ENCODE measurements at regions not wholly inside any gene's neighbourhood (a gene's known extent, or its start where the extent isn't known, plus 50 kb on each side); places are given as distances from the start of the nearest gene placed in this dataset.

DNA sequence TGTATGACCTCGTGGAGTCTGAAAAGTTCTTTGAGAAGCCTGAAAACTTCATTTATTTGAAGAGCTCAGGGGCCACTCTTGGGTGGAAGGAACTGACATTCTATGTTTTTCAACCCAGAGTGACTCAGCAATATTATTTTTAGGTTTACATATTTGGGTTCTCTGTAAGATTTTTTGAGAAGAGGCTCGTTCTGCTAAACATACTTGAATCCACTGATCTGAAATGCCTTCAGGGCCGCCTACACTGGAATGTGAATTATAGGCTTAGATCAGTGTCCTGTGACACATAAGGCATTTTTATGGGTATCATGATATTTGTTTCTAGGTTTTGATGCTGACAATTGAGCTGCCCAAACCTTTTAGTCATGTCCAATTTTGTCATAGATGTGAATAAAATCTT, 86.2 kb downstream of the PSAT1 start:
- Histone ChIP-seq H3K4me1 (ENCODE audit: control insufficient read depth, insufficient read depth, low read length) (no peaks in the 10 kb centered on the region), H3K4me3 (ENCODE audit: low read length) (no peak overlapping the region), H3K36me3 (ENCODE audit: control insufficient read depth, insufficient read depth, low read length) (no peaks in the 10 kb centered on the region), H3K27ac (ENCODE audit: low read depth, low read length) (no peak overlapping the region), H3K27me3 (ENCODE audit: control insufficient read depth, insufficient read depth, low read length) (no peaks in the 10 kb centered on the region), H3K9ac (ENCODE audit: low read length) (no peak overlapping the region)

DNA sequence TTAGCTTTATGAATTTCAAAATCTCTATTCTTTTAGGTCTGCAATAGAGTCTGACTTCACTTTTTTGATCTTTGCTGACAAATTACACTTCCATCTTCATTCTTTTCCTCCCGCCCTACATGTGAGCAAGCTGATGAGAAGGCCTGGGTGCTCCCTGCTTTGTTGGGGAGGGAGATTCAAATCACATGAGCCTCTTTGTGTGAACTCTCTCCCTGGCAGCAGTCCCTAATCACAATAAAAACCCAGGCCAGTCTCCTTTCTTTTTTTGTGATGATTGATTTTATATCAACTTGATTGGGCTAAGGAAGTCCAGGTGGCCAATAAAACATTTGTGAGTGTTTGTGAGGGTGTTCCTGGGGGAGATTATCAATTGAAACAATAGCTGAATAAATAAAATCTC, 89.4 kb downstream of the PSAT1 start:
- Histone ChIP-seq H3K36me3 (ENCODE audit: control insufficient read depth, insufficient read depth, low read length) (no peaks in the 10 kb centered on the region), H3K4me3 (ENCODE audit: low read length) (no peak overlapping the region), H3K4me1 (ENCODE audit: control insufficient read depth, insufficient read depth, low read length) (no peaks in the 10 kb centered on the region), H3K27ac (ENCODE audit: low read depth, low read length) (no peak overlapping the region), H3K27me3 (ENCODE audit: control insufficient read depth, insufficient read depth, low read length) (no peaks in the 10 kb centered on the region), H3K9ac (ENCODE audit: low read length) (no peak overlapping the region)

DNA sequence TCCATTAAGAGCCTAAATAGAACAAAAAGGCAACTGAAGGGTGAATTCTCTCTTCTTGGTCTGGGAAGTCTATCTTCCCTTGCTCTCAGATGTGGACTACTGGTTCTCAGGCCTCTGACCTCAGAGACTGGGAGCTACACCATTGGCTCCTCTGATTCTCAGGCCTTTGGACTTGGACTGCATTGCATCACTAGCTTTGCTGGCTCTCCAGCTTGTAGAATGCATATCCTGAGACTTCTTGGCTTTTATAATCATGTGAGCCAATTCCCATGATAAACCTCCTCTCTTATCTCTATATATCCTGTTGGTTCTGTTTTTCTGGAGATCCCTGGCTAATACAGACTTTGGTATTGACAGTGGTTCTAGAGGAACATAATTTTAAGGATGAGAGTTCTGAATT, 89.8 kb downstream of the PSAT1 start:
- Histone ChIP-seq H3K27me3 (ENCODE audit: control insufficient read depth, insufficient read depth, low read length) (no peaks in the 10 kb centered on the region), H3K4me1 (ENCODE audit: control insufficient read depth, insufficient read depth, low read length) (no peaks in the 10 kb centered on the region), H3K36me3 (ENCODE audit: control insufficient read depth, insufficient read depth, low read length) (no peaks in the 10 kb centered on the region), H3K9ac (ENCODE audit: low read length) (no peak overlapping the region), H3K27ac (ENCODE audit: low read depth, low read length) (no peak overlapping the region), H3K4me3 (ENCODE audit: low read length) (no peak overlapping the region)

DNA sequence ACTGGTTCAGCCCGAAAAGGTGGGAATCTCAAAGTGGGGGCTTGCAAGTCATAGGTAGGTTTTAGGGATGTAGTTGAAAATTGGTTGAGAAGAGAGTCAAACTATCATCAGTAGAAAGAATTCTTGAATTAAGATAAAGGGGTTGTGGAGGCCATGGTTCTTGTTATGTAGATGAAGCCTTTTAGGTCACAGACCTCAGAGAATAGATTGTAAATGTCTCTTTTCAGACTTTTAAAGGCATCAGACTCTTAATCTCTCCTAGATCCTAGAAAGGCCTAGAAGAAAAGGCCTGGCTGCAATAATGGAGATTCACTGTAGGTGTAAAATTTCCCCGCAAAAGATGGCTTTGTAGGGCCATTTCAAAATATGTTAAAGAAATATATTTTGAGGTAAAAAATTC, 96.4 kb downstream of the PSAT1 start:
- H3K36me3 ChIP-seq (ENCODE audit: control insufficient read depth, insufficient read depth, low read length): no peaks in the 10 kb centered on the region
- H3K4me3 ChIP-seq (ENCODE audit: low read length): no peak overlapping the region
- H3K9ac ChIP-seq (ENCODE audit: low read length): no peak overlapping the region
- no peaks in the 10 kb centered on the region for H3K4me1 ChIP-seq (ENCODE audit: control insufficient read depth, insufficient read depth, low read length)
- H3K27ac ChIP-seq (ENCODE audit: low read depth, low read length): no peak overlapping the region
- no peaks in the 10 kb centered on the region for H3K27me3 ChIP-seq (ENCODE audit: control insufficient read depth, insufficient read depth, low read length)

DNA sequence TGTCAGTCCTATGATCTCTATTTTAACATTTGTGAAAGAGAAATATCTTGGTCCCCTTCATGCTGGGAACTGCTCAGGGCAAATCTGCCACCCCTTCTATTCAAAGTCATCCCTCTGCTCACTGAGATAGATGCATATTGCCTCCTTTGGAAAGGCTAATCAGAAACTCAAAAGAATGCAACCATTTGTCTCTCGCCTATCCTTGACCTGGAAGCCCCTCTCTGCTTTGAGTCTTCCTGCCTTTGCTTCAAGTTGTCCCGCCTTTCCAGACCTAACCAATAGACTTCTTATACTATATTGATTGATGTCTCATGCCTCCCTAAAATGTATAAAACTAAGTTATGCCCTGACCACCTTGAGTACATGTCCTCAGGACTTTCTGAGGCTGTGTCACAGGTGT, 97.0 kb downstream of the PSAT1 start:
- Histone ChIP-seq H3K27ac (ENCODE audit: low read depth, low read length) (no peak overlapping the region), H3K4me3 (ENCODE audit: low read length) (no peak overlapping the region)

DNA sequence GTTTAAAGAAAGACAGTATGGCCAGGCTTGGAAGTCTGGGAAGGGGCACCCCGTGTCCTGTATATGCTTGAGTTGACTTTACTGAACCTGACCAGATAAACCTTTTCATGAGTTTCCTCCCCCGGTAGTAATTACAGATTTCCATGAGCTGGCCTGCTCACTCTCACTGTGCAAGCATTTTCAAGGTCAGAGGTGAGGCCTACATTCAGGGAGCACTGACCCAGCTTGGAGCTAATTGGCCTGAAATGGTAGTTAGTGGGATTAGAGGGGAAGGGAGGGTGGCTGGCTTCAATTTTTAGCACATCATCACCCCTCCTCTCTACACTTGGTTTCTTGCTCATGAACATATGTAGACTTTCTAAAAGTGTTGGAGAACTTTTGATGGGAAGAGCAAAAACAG, 99.2 kb downstream of the PSAT1 start:
- Histone ChIP-seq H3K4me3 (ENCODE audit: low read length) (no peak overlapping the region), H3K27ac (ENCODE audit: low read depth, low read length) (no peak overlapping the region), H3K4me1 (ENCODE audit: control insufficient read depth, insufficient read depth, low read length) (no peaks in the 10 kb centered on the region), H3K9ac (ENCODE audit: low read length) (no peak overlapping the region), H3K36me3 (ENCODE audit: control insufficient read depth, insufficient read depth, low read length) (no peaks in the 10 kb centered on the region), H3K27me3 (ENCODE audit: control insufficient read depth, insufficient read depth, low read length) (no peaks in the 10 kb centered on the region)

More for the DNA sequence above, 97.0 kb downstream of the PSAT1 start:
- Histone ChIP-seq H3K27me3 (ENCODE audit: control insufficient read depth, insufficient read depth, low read length) (no peaks in the 10 kb centered on the region), H3K9ac (ENCODE audit: low read length) (no peak overlapping the region), H3K36me3 (ENCODE audit: control insufficient read depth, insufficient read depth, low read length) (no peaks in the 10 kb centered on the region), H3K4me1 (ENCODE audit: control insufficient read depth, insufficient read depth, low read length) (no peaks in the 10 kb centered on the region)

DNA sequence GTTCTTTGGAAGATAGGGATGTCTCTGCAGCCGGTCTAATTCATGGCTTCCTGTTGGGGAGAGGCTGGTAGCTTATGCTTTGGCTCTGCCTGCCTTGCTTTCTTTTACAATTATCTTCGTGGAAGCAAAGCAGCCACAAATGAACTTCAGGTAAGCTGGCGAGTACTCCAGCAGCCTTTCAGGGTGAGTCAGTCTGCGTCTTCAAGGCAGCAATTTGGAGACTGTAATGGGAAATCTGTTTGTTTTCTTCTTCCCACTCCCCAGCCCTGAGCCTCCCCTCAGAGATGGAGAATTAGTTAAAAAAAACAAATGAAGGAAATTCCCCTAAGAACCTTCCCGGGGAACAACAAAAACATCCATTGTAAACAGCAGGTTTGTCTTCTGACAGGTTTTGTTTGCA, 100.1 kb downstream of the PSAT1 start:
- Histone ChIP-seq H3K4me1 (ENCODE audit: control insufficient read depth, insufficient read depth, low read length) (no peaks in the 10 kb centered on the region), H3K36me3 (ENCODE audit: control insufficient read depth, insufficient read depth, low read length) (no peaks in the 10 kb centered on the region), H3K27me3 (ENCODE audit: control insufficient read depth, insufficient read depth, low read length) (no peaks in the 10 kb centered on the region), H3K4me3 (ENCODE audit: low read length) (no peak overlapping the region), H3K9ac (ENCODE audit: low read length) (no peak overlapping the region), H3K27ac (ENCODE audit: low read depth, low read length) (no peak overlapping the region)

DNA sequence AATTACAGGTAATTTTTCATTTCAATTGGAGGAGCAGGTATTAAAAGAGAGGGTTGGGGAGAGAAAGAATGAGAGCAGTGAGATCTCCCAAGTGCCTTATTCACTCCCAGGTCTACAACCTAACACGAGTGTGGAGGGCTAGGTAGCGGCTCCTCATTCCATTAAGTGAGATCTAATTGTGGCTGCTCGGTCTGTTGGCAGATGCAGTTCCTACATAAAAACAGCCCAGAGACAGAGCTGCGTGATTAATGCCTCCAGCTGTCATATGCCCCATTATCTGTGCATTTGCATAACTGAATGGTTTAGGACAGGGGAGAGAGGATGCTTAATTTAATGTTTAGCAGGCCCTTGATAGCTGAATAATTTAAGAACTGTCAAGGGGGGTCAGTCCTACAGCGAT, 100.5 kb downstream of the PSAT1 start:
- no peaks in the 10 kb centered on the region for H3K36me3 ChIP-seq (ENCODE audit: control insufficient read depth, insufficient read depth, low read length)
- no peaks in the 10 kb centered on the region for H3K27me3 ChIP-seq (ENCODE audit: control insufficient read depth, insufficient read depth, low read length)
- H3K9ac ChIP-seq (ENCODE audit: low read length): no peak overlapping the region
- no peaks in the 10 kb centered on the region for H3K4me1 ChIP-seq (ENCODE audit: control insufficient read depth, insufficient read depth, low read length)
- no peak overlapping the region for H3K4me3 ChIP-seq (ENCODE audit: low read length)
- H3K27ac ChIP-seq (ENCODE audit: low read depth, low read length): no peak overlapping the region

DNA sequence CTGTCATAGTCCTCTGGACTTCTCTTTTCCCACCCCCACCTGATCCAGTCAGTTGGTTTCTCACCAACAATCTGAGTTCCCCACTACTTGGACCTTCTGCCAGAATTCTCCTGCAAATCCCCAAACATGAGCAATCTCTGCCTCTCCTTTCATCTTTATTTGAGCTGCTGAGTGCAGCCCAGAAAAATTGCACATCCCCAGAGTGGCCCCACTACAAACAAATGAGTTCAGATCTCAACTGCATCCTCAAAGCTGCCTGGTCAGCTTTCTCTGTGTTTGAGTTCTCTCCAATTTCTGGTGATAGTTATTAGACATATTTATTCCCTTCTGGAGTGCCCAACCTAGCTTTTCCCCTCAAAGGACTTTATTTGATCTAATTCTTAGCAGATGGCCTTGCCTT, 102.2 kb downstream of the PSAT1 start:
- Histone ChIP-seq H3K9ac (ENCODE audit: low read length) (no peak overlapping the region), H3K36me3 (ENCODE audit: control insufficient read depth, insufficient read depth, low read length) (no peaks in the 10 kb centered on the region), H3K27me3 (ENCODE audit: control insufficient read depth, insufficient read depth, low read length) (no peaks in the 10 kb centered on the region), H3K4me3 (ENCODE audit: low read length) (no peak overlapping the region), H3K4me1 (ENCODE audit: control insufficient read depth, insufficient read depth, low read length) (no peaks in the 10 kb centered on the region), H3K27ac (ENCODE audit: low read depth, low read length) (no peak overlapping the region)

DNA sequence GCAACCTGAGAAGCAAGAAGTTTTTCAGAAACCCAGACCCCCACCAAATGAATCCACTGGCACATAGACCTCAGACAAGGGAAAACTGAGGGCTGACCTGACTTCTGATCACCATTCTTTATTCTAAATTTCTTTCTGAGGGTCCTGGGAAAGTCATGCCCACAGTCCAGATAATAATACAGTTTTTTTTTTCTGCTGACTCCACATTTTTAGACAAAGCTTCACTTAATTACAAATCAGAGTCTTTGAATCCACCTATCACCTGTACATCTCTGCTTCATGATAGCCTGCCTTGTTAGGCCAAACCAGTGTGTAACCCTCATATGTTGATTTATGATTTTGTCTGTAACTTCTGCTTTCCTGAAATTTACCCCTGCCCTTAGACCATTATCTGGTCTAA, 103.6 kb downstream of the PSAT1 start:
- Histone ChIP-seq H3K36me3 (ENCODE audit: control insufficient read depth, insufficient read depth, low read length) (no peaks in the 10 kb centered on the region), H3K9ac (ENCODE audit: low read length) (no peak overlapping the region), H3K27me3 (ENCODE audit: control insufficient read depth, insufficient read depth, low read length) (no peaks in the 10 kb centered on the region), H3K4me1 (ENCODE audit: control insufficient read depth, insufficient read depth, low read length) (no peaks in the 10 kb centered on the region), H3K4me3 (ENCODE audit: low read length) (no peak overlapping the region), H3K27ac (ENCODE audit: low read depth, low read length) (no peak overlapping the region)

DNA sequence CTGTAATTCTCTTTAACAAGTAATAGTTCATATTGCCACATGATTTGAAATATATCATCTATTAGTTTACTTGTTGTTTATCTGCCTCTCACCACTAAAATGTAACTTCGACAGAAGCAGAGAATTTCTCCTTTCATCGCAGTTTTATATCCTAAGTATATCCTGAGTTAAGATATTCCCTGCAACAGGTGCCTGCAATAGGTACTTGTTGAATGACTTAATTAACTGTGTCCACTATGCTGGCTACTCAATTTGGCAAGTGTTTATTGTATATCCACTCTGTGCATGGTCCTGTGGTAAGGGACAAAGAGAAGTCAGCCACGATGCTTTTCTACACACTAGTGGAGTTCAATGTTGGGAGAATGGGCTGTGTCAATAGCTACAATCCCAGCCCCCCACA, 108.5 kb downstream of the PSAT1 start:
- Histone ChIP-seq H3K27ac (ENCODE audit: low read depth, low read length) (no peak overlapping the region), H3K9ac (ENCODE audit: low read length) (no peak overlapping the region), H3K4me1 (ENCODE audit: control insufficient read depth, insufficient read depth, low read length) (no peaks in the 10 kb centered on the region), H3K36me3 (ENCODE audit: control insufficient read depth, insufficient read depth, low read length) (no peaks in the 10 kb centered on the region), H3K4me3 (ENCODE audit: low read length) (no peak overlapping the region), H3K27me3 (ENCODE audit: control insufficient read depth, insufficient read depth, low read length) (no peaks in the 10 kb centered on the region)

DNA sequence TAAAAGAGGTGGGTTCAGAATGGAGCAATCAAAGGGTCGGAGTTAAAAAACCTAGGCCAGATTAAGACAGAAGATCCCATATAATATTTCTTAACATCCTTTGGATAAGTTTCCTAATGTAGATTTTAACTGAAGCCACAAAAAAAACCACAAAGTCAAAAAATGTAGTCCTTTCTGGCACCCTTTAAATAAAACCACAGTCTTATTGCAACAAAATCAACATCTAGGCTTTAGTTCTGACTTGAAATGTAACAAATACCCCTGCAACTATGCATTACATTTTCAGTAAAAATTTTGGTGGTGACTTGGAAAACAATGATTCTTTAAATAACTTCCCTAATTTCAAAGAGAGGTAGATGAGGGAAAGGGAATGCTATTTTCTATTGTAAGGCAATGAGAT, 109.2 kb downstream of the PSAT1 start:
- no peak overlapping the region for H3K9ac ChIP-seq (ENCODE audit: low read length)
- no peaks in the 10 kb centered on the region for H3K36me3 ChIP-seq (ENCODE audit: control insufficient read depth, insufficient read depth, low read length)
- H3K4me3 ChIP-seq (ENCODE audit: low read length): no peak overlapping the region
- no peaks in the 10 kb centered on the region for H3K27me3 ChIP-seq (ENCODE audit: control insufficient read depth, insufficient read depth, low read length)
- no peak overlapping the region for H3K27ac ChIP-seq (ENCODE audit: low read depth, low read length)
- no peaks in the 10 kb centered on the region for H3K4me1 ChIP-seq (ENCODE audit: control insufficient read depth, insufficient read depth, low read length)

DNA sequence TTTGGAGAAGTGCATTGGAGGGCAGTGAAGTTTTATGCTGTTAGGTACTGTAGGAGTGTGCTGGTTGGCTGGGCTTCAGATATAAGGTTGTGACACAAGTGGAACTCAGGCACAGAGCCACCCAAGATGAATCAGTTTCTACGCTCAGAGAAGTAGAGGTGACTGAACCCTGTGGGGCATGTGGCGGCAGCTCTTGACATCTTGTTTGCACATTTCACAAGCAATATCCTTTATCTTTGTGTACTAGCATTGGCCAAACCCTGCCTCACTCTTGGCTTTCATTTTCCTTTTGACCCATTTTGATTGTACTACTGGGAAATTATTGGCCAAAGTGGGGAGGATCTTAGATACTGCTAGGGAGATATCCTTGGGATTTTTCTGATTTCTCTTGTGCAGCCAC, 110.0 kb downstream of the PSAT1 start:
- no peak overlapping the region for H3K9ac ChIP-seq (ENCODE audit: low read length)
- no peak overlapping the region for H3K27ac ChIP-seq (ENCODE audit: low read depth, low read length)
- H3K36me3 ChIP-seq (ENCODE audit: control insufficient read depth, insufficient read depth, low read length): no peaks in the 10 kb centered on the region
- H3K4me1 ChIP-seq (ENCODE audit: control insufficient read depth, insufficient read depth, low read length): no peaks in the 10 kb centered on the region
- H3K4me3 ChIP-seq (ENCODE audit: low read length): no peak overlapping the region
- H3K27me3 ChIP-seq (ENCODE audit: control insufficient read depth, insufficient read depth, low read length): no peaks in the 10 kb centered on the region

All from rectal smooth muscle tissue (tissue), 1 donor.